CD4-positive, alpha-beta T cell (primary cell): ENCODE measurements at regions not wholly inside any gene's neighbourhood (a gene's known extent, or its start where the extent isn't known, plus 50 kb on each side); places are given as distances from the start of the nearest gene placed in this dataset.
"Not testable (repeated sequence)": the region's sequence is repeated elsewhere in the genome, so short reads cannot be mapped to it uniquely, and the experiment has no call there.

Experiments used
- ATAC-seq: fragments of 200-7000 bp; cut with Tn5 transposase; one replicate; pipeline ENCODE4 v1.10.0; 2022; ENCODE audit warnings: mild to moderate bottlenecking; ENCODE audit not compliant: poor library complexity
- CTCF ChIA-PET: fragments of 350-600 bp; sonication (Branson Sonifier 250); formaldehyde crosslinking; loops from one replicate; lab custom pipeline; 2021; ENCODE audit warnings: antibody characterized with exemption, inconsistent platforms; lab: Charles Lee
- POLR2A ChIA-PET: fragments of 350-600 bp; sonication (Branson Sonifier 250); formaldehyde crosslinking; loops from one replicate; lab custom pipeline; 2021; ENCODE audit warnings: antibody characterized with exemption, inconsistent platforms; lab: Charles Lee
- DNase-seq, 14 experiments: peaks; one replicate each; pipeline ENCODE4 v3.0.0-alpha.2; 2013 to 2020; ENCODE audit warnings: mixed read lengths in 2 of 14
- H3K27ac ChIP-seq, 2 donors: one replicate each; pipeline versions ENCODE4 v1.5.1 to v1.7.0; 2013; ENCODE audit warnings: low read length in 2 of 2, low read depth in 1 of 2, mild to moderate bottlenecking in 1 of 2
- H3K27me3 ChIP-seq, 2 experiments: 1 replicate in 1 of 2; 2 replicates in 1 of 2; pipeline versions ENCODE4 v1.6.1 to v1.7.0; 2013; ENCODE audit warnings: low read length in 2 of 2, control low read depth in 1 of 2, mild to moderate bottlenecking in 1 of 2, moderate library complexity in 1 of 2; ENCODE audit not compliant: insufficient read depth in 2 of 2, control insufficient read depth in 1 of 2
- H3K36me3 ChIP-seq: one replicate; pipeline ENCODE4 v1.6.1; 2013; ENCODE audit warnings: low read length, control low read depth; ENCODE audit not compliant: insufficient read depth
- H3K4me1 ChIP-seq: one replicate; pipeline ENCODE4 v1.6.1; 2013; ENCODE audit warnings: low read length, control low read depth; ENCODE audit not compliant: insufficient read depth
- H3K4me3 ChIP-seq: one replicate; pipeline ENCODE4 v1.5.1; 2013; ENCODE audit warnings: mild to moderate bottlenecking, low read length, moderate library complexity
- H3K9me3 ChIP-seq, 2 experiments: 1 replicate in 1 of 2; 2 replicates in 1 of 2; pipeline versions ENCODE4 v1.6.1 to v1.7.0; 2013; ENCODE audit warnings: low read length in 2 of 2, mild to moderate bottlenecking in 2 of 2, control low read depth in 1 of 2, moderate library complexity in 1 of 2; ENCODE audit not compliant: control insufficient read depth in 1 of 2, insufficient read depth in 1 of 2
- H3K27ac Mint-ChIP-seq: one replicate; pipeline ENCODE4 v1.8.0; 2020; ENCODE audit warnings: mixed read lengths
- H3K27me3 Mint-ChIP-seq: one replicate; pipeline ENCODE4 v1.8.0; 2021; ENCODE audit warnings: mixed read lengths
- H3K36me3 Mint-ChIP-seq: one replicate; pipeline ENCODE4 v1.8.0; 2021; ENCODE audit warnings: low read depth, mixed read lengths
- H3K4me1 Mint-ChIP-seq: one replicate; pipeline ENCODE4 v1.8.0; 2021; ENCODE audit warnings: low read depth, mixed read lengths
- H3K4me3 Mint-ChIP-seq: one replicate; pipeline ENCODE4 v1.8.0; 2020; ENCODE audit warnings: mild to moderate bottlenecking, mixed read lengths
- H3K9me3 Mint-ChIP-seq: one replicate; pipeline ENCODE4 v1.8.0; 2020; ENCODE audit warnings: mixed read lengths
- CTCF ChIP-seq: fragments of 200-600 bp; IDR thresholded peaks from one replicate; pipeline ENCODE4 v1.8.0; 2022; ENCODE audit warnings: antibody characterized with exemption, mild to moderate bottlenecking
- intact Hi-C, 2 experiments: fragments of 100-400 bp; cut with DNase I in 1 of 2; cut with micrococcal nuclease in 1 of 2; formaldehyde crosslinking; loops; one replicate each; pipeline versions ENCODE4 v1.15.1 to v1.9.0; 2023 to 2025; cut with DNase I, micrococcal nuclease

GRCh38 chr6:113723182-113723581 is 134.0 kb upstream of the MARCKS start:
- Histone ChIP-seq H3K9me3 (no peaks in the 10 kb centered on the region), H3K27me3 (no peaks in the 10 kb centered on the region), H3K4me3 (no peak overlapping the region), H3K4me1 (no peaks in the 10 kb centered on the region), H3K36me3 (no peaks in the 10 kb centered on the region), H3K27ac (no peak overlapping the region)
- TF ChIP-seq CTCF: no peak
- ChIA-PET POLR2A (no interaction called here), CTCF (no interaction called here)
- Mint-ChIP-seq H3K9me3 (no peaks in the 10 kb centered on the region), H3K4me3 (no peak overlapping the region), H3K4me1 (no peaks in the 10 kb centered on the region), H3K27ac (no peak overlapping the region), H3K36me3 (no peaks in the 10 kb centered on the region), H3K27me3 (peaks cover 12% of the 10 kb centered on the region)
- ATAC-seq: no peak
- DNase-seq: no peak
- intact Hi-C loops: no loop called here

GRCh38 chr6:113724927-113725326 is 132.2 kb upstream of the MARCKS start:
- POLR2A ChIA-PET: not testable (repeated sequence)

GRCh38 chr6:113731541-113731940 is 125.6 kb upstream of the MARCKS start:
- POLR2A ChIA-PET: no interaction called here
- peaks cover 0 to 2% of the 10 kb centered on the region in 2 experiments for H3K27me3 ChIP-seq

More at GRCh38 chr6:113724927-113725326, 132.2 kb upstream of the MARCKS start:
- H3K27me3 Mint-ChIP-seq, H3K4me3 ChIP-seq, H3K27ac ChIP-seq, intact Hi-C loops, H3K4me1 Mint-ChIP-seq, H3K36me3 Mint-ChIP-seq, H3K4me3 Mint-ChIP-seq, DNase-seq, H3K27me3 ChIP-seq, CTCF ChIA-PET, H3K4me1 ChIP-seq, H3K9me3 ChIP-seq, H3K9me3 Mint-ChIP-seq, ATAC-seq, H3K27ac Mint-ChIP-seq, H3K36me3 ChIP-seq: not testable (repeated sequence)

More at GRCh38 chr6:113731541-113731940, 125.6 kb upstream of the MARCKS start:
- ATAC-seq (no peak), DNase-seq (no peak)
- Histone ChIP-seq H3K4me1 (no peaks in the 10 kb centered on the region), H3K36me3 (no peaks in the 10 kb centered on the region), H3K27ac (no peak overlapping the region), H3K9me3 (no peaks in the 10 kb centered on the region), H3K4me3 (no peak overlapping the region)
- CTCF ChIA-PET: no interaction called here
- intact Hi-C loops: no loop called here
- H3K4me3 Mint-ChIP-seq: no peak overlapping the region
- no peak for TF ChIP-seq CTCF
- peaks cover 7% of the 10 kb centered on the region for H3K27me3 Mint-ChIP-seq
- no peaks in the 10 kb centered on the region for H3K4me1 Mint-ChIP-seq
- H3K36me3 Mint-ChIP-seq: no peaks in the 10 kb centered on the region
- no peak overlapping the region for H3K27ac Mint-ChIP-seq
- H3K9me3 Mint-ChIP-seq: no peaks in the 10 kb centered on the region
